Ectodermal cell (in vitro differentiated cells): ENCODE measurements at regions not wholly inside any gene's neighbourhood (a gene's known extent, or its start where the extent isn't known, plus 50 kb on each side); places are given as distances from the start of the nearest gene placed in this dataset.

Experiments
- H3K27ac ChIP-seq: 2 replicates; pipeline ENCODE4 v1.7.0; 2013; ENCODE audit warnings: mild to moderate bottlenecking, low read depth, low read length; ENCODE audit not compliant: insufficient read depth, poor library complexity, severe bottlenecking
- H3K27me3 ChIP-seq: 2 replicates; pipeline ENCODE4 v1.7.0; 2013; ENCODE audit warnings: mild to moderate bottlenecking, low read length; ENCODE audit not compliant: insufficient read depth, control insufficient read depth, poor library complexity, severe bottlenecking
- H3K36me3 ChIP-seq: one replicate; pipeline ENCODE4 v1.7.0; 2013; ENCODE audit warnings: low read length; ENCODE audit not compliant: control insufficient read depth, insufficient read depth
- H3K4me1 ChIP-seq: one replicate; pipeline ENCODE4 v1.7.0; 2013; ENCODE audit warnings: low read length; ENCODE audit not compliant: control insufficient read depth, insufficient read depth
- H3K4me3 ChIP-seq: 2 replicates; pipeline ENCODE4 v1.7.0; 2013; ENCODE audit warnings: low read depth, low read length, control low read depth; ENCODE audit not compliant: insufficient read depth
- H3K9me3 ChIP-seq: 2 replicates; pipeline ENCODE4 v1.7.0; 2013; ENCODE audit warnings: mild to moderate bottlenecking, low read length, moderate library complexity; ENCODE audit not compliant: control insufficient read depth
- WGBS, 2 experiments: methylation state at CpG; one replicate each; pipeline ENCODE4 v1.1.7; 2013; ENCODE audit warnings: missing lambda C conversion rate in 2 of 2; 5-methylcytosine and 5-hydroxymethylcytosine counted together

- H3K27ac ChIP-seq, result no peak overlapping the region
- no peaks in the 10 kb centered on the region for H3K36me3 ChIP-seq
- H3K27me3 ChIP-seq, result no peaks in the 10 kb centered on the region
- WGBS, 2 experiments, result 90 to 100% methylated on average over 1 of the region's 1 CpG
- no peaks in the 10 kb centered on the region for H3K9me3 ChIP-seq
- no peaks in the 10 kb centered on the region for H3K4me1 ChIP-seq
- no peak overlapping the region for H3K4me3 ChIP-seq
Observed at GRCh38 chr7:85757348-85757747, 570.5 kb upstream of the SEMA3D start.

GRCh38 chr7:85750454-85750949 is 563.6 kb upstream of the SEMA3D start:
- no peaks in the 10 kb centered on the region for H3K9me3 ChIP-seq
- WGBS, 2 experiments, result 20 to 24% methylated on average over 14 of the region's 14 CpGs

GRCh38 chr7:85749696-85750453 is 563.0 kb upstream of the SEMA3D start:
- Histone ChIP-seq H3K36me3 (no peaks in the 10 kb centered on the region), H3K27me3 (no peaks in the 10 kb centered on the region), H3K9me3 (no peaks in the 10 kb centered on the region), H3K4me3 (no peak overlapping the region), H3K27ac (no peak overlapping the region), H3K4me1 (no peaks in the 10 kb centered on the region)
- 77 to 79% methylated on average over 13 of the region's 13 CpGs for WGBS, 2 experiments

More at GRCh38 chr7:85750454-85750949, 563.6 kb upstream of the SEMA3D start:
- Histone ChIP-seq H3K36me3 (no peaks in the 10 kb centered on the region), H3K27me3 (no peaks in the 10 kb centered on the region), H3K4me1 (no peaks in the 10 kb centered on the region), H3K27ac (no peak overlapping the region), H3K4me3 (no peak overlapping the region)

- H3K4me1 ChIP-seq, result no peaks in the 10 kb centered on the region
- H3K36me3 ChIP-seq, result no peaks in the 10 kb centered on the region
- H3K4me3 ChIP-seq, result no peak overlapping the region
- no peak overlapping the region for H3K27ac ChIP-seq
- WGBS, 2 experiments, result 94 to 95% methylated on average over 3 of the region's 3 CpGs
- no peaks in the 10 kb centered on the region for H3K9me3 ChIP-seq
- no peaks in the 10 kb centered on the region for H3K27me3 ChIP-seq
Observed at GRCh38 chr7:85748861-85749260, 562.0 kb upstream of the SEMA3D start.

GRCh38 chr7:85737426-85737825 is 550.6 kb upstream of the SEMA3D start:
- Histone ChIP-seq H3K4me3 (no peak overlapping the region), H3K36me3 (no peaks in the 10 kb centered on the region), H3K27me3 (no peaks in the 10 kb centered on the region), H3K4me1 (no peaks in the 10 kb centered on the region), H3K27ac (no peak overlapping the region), H3K9me3 (no peaks in the 10 kb centered on the region)
- 95 to 97% methylated on average over 2 to 3 of the region's 3 CpGs for WGBS, 2 experiments

GRCh38 chr7:85736085-85736484 is 549.2 kb upstream of the SEMA3D start:
- no peaks in the 10 kb centered on the region for H3K27me3 ChIP-seq
- H3K4me3 ChIP-seq, result no peak overlapping the region
- H3K9me3 ChIP-seq, result no peaks in the 10 kb centered on the region
- H3K27ac ChIP-seq, result no peak overlapping the region
- H3K36me3 ChIP-seq, result no peaks in the 10 kb centered on the region
- WGBS, 2 experiments, result 92 to 95% methylated on average over 9 of the region's 9 CpGs
- H3K4me1 ChIP-seq, result no peaks in the 10 kb centered on the region

- WGBS, 2 experiments, result 88 to 90% methylated on average over 1 of the region's 1 CpG
- H3K36me3 ChIP-seq, result no peaks in the 10 kb centered on the region
- no peaks in the 10 kb centered on the region for H3K4me1 ChIP-seq
- no peak overlapping the region for H3K4me3 ChIP-seq
- H3K27me3 ChIP-seq, result no peaks in the 10 kb centered on the region
- H3K9me3 ChIP-seq, result no peaks in the 10 kb centered on the region
- no peak overlapping the region for H3K27ac ChIP-seq
Observed at GRCh38 chr7:85734823-85735222, 548.0 kb upstream of the SEMA3D start.

GRCh38 chr7:85733169-85733915 is 546.5 kb upstream of the SEMA3D start:
- WGBS, 2 experiments, result 92 to 98% methylated on average over 1 to 2 of the region's 2 CpGs
- Histone ChIP-seq H3K4me1 (no peaks in the 10 kb centered on the region), H3K9me3 (no peaks in the 10 kb centered on the region), H3K27me3 (no peaks in the 10 kb centered on the region), H3K27ac (no peak overlapping the region), H3K36me3 (no peaks in the 10 kb centered on the region), H3K4me3 (no peak overlapping the region)

GRCh38 chr7:85730012-85730411 is 543.2 kb upstream of the SEMA3D start:
- Histone ChIP-seq H3K27me3 (no peaks in the 10 kb centered on the region), H3K9me3 (no peaks in the 10 kb centered on the region), H3K4me3 (no peak overlapping the region), H3K4me1 (no peaks in the 10 kb centered on the region), H3K36me3 (no peaks in the 10 kb centered on the region), H3K27ac (no peak overlapping the region)
- 96% methylated on average over 2 of the region's 2 CpGs for WGBS, 2 experiments

- WGBS, 2 experiments, result 89 to 95% methylated on average over 2 of the region's 2 CpGs
Observed at GRCh38 chr7:85725026-85725425, 538.2 kb upstream of the SEMA3D start.

More at GRCh38 chr7:85725026-85725425, 538.2 kb upstream of the SEMA3D start:
- no peaks in the 10 kb centered on the region for H3K9me3 ChIP-seq
- H3K27me3 ChIP-seq, result no peaks in the 10 kb centered on the region
- H3K4me1 ChIP-seq, result no peaks in the 10 kb centered on the region
- H3K27ac ChIP-seq, result no peak overlapping the region
- H3K36me3 ChIP-seq, result no peaks in the 10 kb centered on the region
- no peak overlapping the region for H3K4me3 ChIP-seq
